HUDEP-2 (cell line): ENCODE measurements at regions not wholly inside any gene's neighbourhood (a gene's known extent, or its start where the extent isn't known, plus 50 kb on each side); places are given as distances from the start of the nearest gene placed in this dataset.

ENCODE experiments used
- DNase-seq, 76 experiments: peaks; one replicate each; lab custom pipeline; 2025; ENCODE audit not compliant: unreplicated experiment in 76 of 76; lab: John Stamatoyannopoulos, UW

DNA sequence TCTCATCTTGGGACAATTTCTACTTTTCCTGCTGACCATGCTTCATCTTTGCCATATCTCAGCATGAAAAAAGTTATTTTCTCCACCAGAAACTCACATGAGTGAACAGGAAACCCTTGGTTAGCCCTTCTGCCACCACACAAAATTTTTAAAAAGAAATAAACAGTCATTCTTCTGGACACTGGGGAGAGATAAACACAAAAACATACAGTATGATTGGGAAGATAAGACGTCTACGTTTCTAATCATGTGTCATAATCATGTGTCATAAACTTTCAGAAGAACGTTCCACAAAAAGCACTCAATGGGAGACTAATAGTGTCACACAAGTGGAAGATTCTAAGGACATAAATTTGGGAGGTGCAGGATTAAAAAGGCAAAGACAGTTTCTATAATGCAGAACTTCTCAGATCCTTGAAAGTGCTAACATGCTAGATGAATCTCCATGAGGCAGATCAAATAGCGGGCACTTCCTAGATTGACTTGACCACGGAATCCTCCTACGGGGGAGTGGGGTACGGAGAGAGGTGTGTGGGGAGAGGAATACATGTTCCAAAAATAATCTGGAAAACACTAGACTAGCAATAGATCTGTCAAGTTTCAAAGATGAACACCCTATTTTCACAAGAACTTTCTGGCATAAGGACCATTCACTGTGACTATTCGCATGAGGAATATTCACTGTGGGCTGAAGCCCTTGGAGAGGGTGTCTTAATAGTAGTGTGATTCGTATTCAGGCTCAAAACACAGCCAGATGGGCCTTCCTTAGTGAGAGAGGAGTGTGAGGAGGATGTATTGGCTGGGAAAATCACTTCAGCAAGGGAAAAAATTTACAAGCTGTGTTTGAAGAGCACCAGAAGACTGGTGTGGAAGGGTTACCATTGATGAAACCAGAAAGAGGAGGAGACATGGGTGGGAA is 206.7 kb downstream of the SETD4 start:
- no peak for DNase-seq

GRCh38 chr21:35852820-35853219 is 207.5 kb downstream of the SETD4 start:
- no peak for DNase-seq

DNA sequence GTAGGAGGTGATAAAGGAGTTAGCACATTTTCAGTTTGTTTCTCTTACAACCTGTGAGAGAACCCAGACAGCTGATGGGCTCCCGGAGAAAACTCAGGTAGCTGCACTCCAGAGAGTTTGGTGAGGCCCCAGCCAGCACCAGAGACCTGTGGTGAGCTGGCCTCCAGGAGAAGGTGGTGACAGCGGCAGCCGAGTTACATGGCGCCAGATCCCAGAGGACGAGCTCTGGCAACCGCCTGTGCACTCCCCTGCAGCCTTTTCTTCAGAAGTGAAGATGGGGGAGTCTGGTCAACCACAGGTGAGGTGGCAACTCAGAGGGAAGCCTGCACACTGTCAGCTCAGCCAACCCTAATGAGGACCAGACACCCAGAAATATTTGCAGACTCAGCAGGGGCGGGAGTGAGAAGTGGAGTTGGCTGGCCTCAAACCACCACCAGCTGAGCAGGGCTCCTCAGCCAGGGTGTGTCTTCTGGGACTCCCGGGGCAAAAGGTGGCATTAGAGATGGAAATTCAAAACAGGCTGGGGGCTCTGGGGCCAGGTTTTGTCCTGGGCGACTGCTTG is 209.7 kb downstream of the SETD4 start:
- no peak for DNase-seq

DNA sequence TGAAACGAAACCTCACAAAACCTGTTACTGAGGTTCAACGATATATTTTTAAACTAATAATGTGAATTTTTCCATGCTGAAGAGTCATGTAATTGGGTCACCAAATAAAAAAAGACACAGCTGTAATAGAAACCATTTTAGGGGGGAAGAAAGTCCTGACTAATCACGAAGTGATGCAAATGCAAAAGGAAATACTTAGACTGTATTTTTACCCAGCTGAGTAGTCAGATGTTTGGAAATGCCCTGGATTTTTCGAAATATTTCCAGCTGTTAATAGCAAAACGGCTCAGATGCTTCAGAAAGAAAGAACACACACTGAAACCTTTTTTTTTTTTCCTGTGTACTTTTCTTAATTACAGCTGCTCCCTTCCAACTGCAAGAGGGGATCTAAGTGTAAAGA is 210.3 kb downstream of the SETD4 start:
- no peak for DNase-seq

DNA sequence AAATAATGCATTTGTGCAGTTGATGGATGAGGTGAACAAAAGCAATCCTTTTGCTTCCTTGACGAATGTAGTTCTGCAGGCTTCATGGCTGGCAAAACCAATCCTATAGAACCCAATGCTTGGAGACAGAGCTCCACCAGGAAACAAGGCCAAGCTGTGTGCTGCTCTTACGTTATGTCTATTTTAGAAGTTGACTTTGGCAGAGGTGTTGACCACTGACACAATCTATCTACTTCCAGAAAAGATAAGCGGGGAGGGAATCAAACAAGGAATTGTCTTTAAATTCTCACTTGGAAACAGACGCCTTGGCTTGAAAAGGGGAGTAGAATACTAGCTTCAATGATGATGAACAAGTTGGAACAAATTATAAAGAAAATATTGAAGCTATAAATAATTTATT is 211.2 kb downstream of the SETD4 start:
- DNase-seq, result no peak

GRCh38 chr21:35843911-35844667 is 216.2 kb downstream of the SETD4 start:
- DNase-seq, result no peak

- no peak for DNase-seq
Measured at GRCh38 chr21:35840949-35841348, 219.4 kb downstream of the SETD4 start.

- DNase-seq, result peak in 46 of 76 experiments; percentile 4 to 67 (median 25)
Measured at GRCh38 chr21:35840197-35840799, 220.0 kb downstream of the SETD4 start.

DNA sequence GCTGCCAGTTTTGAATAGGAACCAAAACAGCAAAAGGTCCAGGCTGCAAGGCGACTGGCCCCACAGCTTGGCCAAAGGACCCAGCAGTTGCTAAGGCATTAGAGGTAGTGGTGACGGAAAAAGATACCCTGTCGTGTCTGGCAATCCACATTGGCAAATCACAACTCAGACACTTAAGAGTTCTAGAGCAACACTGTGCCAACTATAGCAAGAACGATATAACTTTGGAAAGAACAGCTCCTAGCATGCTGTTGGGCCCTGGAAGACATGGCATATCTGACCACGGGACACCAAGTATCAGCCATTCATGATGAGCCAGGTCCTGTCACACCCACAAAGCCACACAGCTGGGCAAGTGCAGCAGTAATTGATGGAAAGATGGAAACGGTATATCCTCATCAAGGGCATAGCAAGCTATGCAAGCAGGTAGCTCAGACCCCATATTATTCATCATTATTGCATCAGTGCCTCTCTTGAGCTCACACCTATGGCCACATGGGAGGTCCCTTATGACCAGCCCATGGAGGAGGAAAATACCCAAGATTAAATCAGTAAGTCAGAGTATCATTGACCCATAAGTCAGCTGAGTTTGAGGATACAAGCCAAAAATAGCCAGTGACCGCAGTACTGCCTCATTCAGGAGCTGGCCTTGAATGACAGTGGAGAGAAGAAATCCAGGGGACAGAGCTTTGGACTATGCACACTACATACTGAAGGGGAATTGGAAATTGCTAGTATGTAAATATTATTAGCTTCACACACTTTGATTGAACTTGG is 221.2 kb downstream of the SETD4 start:
- DNase-seq, result no peak

DNA sequence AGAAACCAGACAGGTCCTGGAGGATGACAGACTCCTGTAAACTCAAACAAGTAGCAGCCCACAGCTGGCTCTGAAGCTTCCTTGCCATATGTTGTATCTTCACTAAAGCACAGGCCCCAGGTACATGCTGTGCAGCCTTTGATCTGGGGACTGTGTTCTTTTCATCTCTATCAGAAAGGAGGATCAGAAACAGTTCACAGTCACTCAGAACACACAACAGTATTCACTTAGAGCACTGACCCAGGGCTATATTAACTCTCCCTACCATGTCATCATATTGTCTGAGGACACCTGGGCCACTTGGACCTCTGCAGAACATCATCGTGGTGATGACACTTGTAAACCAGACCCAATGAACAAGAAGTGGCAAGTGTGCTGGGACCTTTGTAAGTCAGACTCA is 222.0 kb downstream of the SETD4 start:
- no peak for DNase-seq

GRCh38 chr21:35833991-35834390 is 226.3 kb downstream of the SETD4 start:
- DNase-seq, result no peak

DNA sequence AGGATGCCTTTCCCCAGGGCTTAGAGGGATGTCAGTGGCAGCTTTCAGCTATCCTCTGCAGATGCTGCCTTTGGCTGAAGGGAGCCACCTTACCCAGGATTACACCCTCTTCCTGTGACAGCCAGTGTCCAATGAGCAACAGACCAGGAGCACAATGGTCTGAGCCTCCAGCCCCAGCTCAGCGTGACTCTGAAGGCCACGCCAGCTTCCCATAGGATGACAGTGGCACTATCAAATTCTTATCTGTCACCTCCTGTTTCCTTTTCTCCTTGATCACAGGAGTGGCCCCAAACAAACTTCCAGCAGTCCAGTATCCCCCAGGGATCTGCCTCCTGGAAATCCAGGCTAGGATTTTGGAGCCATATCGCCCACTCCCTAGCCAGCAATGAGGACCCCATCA is 226.9 kb downstream of the SETD4 start:
- DNase-seq, result no peak

- no peak for DNase-seq
Measured at GRCh38 chr21:35831230-35831629, 229.1 kb downstream of the SETD4 start.

- no peak for DNase-seq
Measured at GRCh38 chr21:35829067-35829466, 231.3 kb downstream of the SETD4 start.

- DNase-seq, result no peak
Measured at GRCh38 chr21:35828161-35828560, 232.2 kb downstream of the SETD4 start.

- DNase-seq, result no peak
Measured at GRCh38 chr21:35827004-35827403, 233.3 kb downstream of the SETD4 start.

- no peak for DNase-seq
Measured at GRCh38 chr21:35825370-35826353, 234.7 kb downstream of the SETD4 start.

GRCh38 chr21:35824136-35824535 is 236.2 kb downstream of the SETD4 start:
- no peak for DNase-seq

- DNase-seq, result no peak
Measured at GRCh38 chr21:35819134-35819533, 241.2 kb downstream of the SETD4 start.
